ENCODE measurements at regions not wholly inside any gene's neighbourhood (a gene's known extent, or its start where the extent isn't known, plus 50 kb on each side); places are given as distances from the start of the nearest gene placed in this dataset.
"Not testable (repeated sequence)": the region's sequence is repeated elsewhere in the genome, so short reads cannot be mapped to it uniquely, and the experiment has no call there.

GRCh38 chr7:155234950-155235789, 62.5 kb upstream of the INSIG1 start:
- peaks cover 0 to 12% (median 5%) of the 10 kb centered on the region in 4 donors for H3K4me1 ChIP-seq
- TF ChIP-seq POLR2AphosphoS5 (IDR thresholded peaks at IDR 0.05) (no peak), CTCF (IDR thresholded peaks at IDR 0.05) (no peak), POLR2A (IDR thresholded peaks at IDR 0.05; ENCODE audit: low read depth) (no peak), EP300 (IDR thresholded peaks at IDR 0.05) (no peak)
- WGBS, result 88% methylated on average over 14 of the region's 14 CpGs

GRCh38 chr7:155236386-155236785, 61.3 kb upstream of the INSIG1 start:
- H3K36me3 ChIP-seq, result no peaks in the 10 kb centered on the region
- TF ChIP-seq POLR2AphosphoS5 (IDR thresholded peaks at IDR 0.05) (no peak), EP300 (IDR thresholded peaks at IDR 0.05) (no peak), POLR2A (IDR thresholded peaks at IDR 0.05; ENCODE audit: low read depth) (no peak), CTCF (IDR thresholded peaks at IDR 0.05) (no peak)
- H3K27me3 ChIP-seq, result peaks cover 0 to 8% (median 0%) of the 10 kb centered on the region in 4 donors
- intact Hi-C loops (cut with DNase I), result no loop called here
- WGBS, result 82% methylated on average over 10 of the region's 10 CpGs
- no peaks in the 10 kb centered on the region for H3K9me3 ChIP-seq
- H3K4me1 ChIP-seq, result peaks cover 0 to 12% (median 5%) of the 10 kb centered on the region in 4 donors
- no peak overlapping the region for H3K4me3 ChIP-seq
- H3K27ac ChIP-seq (replicated peaks in 1 of 4), result no peak overlapping the region
- no peak for DNase-seq (ENCODE audit: extremely low spot score)

More at GRCh38 chr7:155234950-155235789, 62.5 kb upstream of the INSIG1 start:
- H3K4me3 ChIP-seq, result no peak overlapping the region
- intact Hi-C loops (cut with DNase I), result no loop called here
- H3K9me3 ChIP-seq, result no peaks in the 10 kb centered on the region
- no peak overlapping the region for H3K27ac ChIP-seq (replicated peaks in 1 of 4)
- H3K27me3 ChIP-seq, result peaks cover 0 to 8% (median 0%) of the 10 kb centered on the region in 4 donors
- H3K36me3 ChIP-seq, result no peaks in the 10 kb centered on the region
- no peak for DNase-seq (ENCODE audit: extremely low spot score)

GRCh38 chr7:155237297-155237696, 60.4 kb upstream of the INSIG1 start:
- no peak for TF ChIP-seq POLR2AphosphoS5 (IDR thresholded peaks at IDR 0.05)
- no peak for TF ChIP-seq CTCF (IDR thresholded peaks at IDR 0.05)
- TF ChIP-seq POLR2A (IDR thresholded peaks at IDR 0.05; ENCODE audit: low read depth), result no peak
- no peak for DNase-seq (ENCODE audit: extremely low spot score)
- 86% methylated on average over 5 of the region's 6 CpGs for WGBS

GRCh38 chr7:155237730-155238129, 59.9 kb upstream of the INSIG1 start:
- no peak for DNase-seq (ENCODE audit: extremely low spot score)
- H3K27ac ChIP-seq (replicated peaks in 1 of 4), result no peak overlapping the region
- H3K4me1 ChIP-seq, result peaks cover 0 to 12% (median 5%) of the 10 kb centered on the region in 4 donors
- intact Hi-C loops (cut with DNase I), result no loop called here
- H3K27me3 ChIP-seq, result peaks cover 0 to 8% (median 0%) of the 10 kb centered on the region in 4 donors
- H3K36me3 ChIP-seq, result no peaks in the 10 kb centered on the region
- TF ChIP-seq POLR2A (IDR thresholded peaks at IDR 0.05; ENCODE audit: low read depth), result no peak
- TF ChIP-seq EP300 (IDR thresholded peaks at IDR 0.05), result no peak
- no peak for TF ChIP-seq CTCF (IDR thresholded peaks at IDR 0.05)
- TF ChIP-seq POLR2AphosphoS5 (IDR thresholded peaks at IDR 0.05), result no peak
- no peaks in the 10 kb centered on the region for H3K9me3 ChIP-seq
- WGBS, result 100% methylated on average over 2 of the region's 5 CpGs
- H3K4me3 ChIP-seq, result no peak overlapping the region

More at GRCh38 chr7:155237297-155237696, 60.4 kb upstream of the INSIG1 start:
- Histone ChIP-seq H3K36me3 (no peaks in the 10 kb centered on the region), H3K27me3 (peaks cover 0 to 8% (median 0%) of the 10 kb centered on the region in 4 donors), H3K4me3 (no peak overlapping the region), H3K27ac (replicated peaks in 1 of 4) (no peak overlapping the region), H3K4me1 (peaks cover 0 to 12% (median 5%) of the 10 kb centered on the region in 4 donors), H3K9me3 (no peaks in the 10 kb centered on the region)
- intact Hi-C loops (cut with DNase I), result no loop called here

- H3K4me3 ChIP-seq; H3K4me1 ChIP-seq; H3K27me3 ChIP-seq; H3K36me3 ChIP-seq; H3K27ac ChIP-seq (replicated peaks in 1 of 4); H3K9me3 ChIP-seq; intact Hi-C loops (cut with DNase I); DNase-seq (ENCODE audit: extremely low spot score): not testable (repeated sequence)
- WGBS, result 77% methylated on average over 14 of the region's 14 CpGs
Measured at GRCh38 chr7:155239431-155240087, 58.1 kb upstream of the INSIG1 start.
